IPS-NIHi7 (cell line): ENCODE measurements at regions not wholly inside any gene's neighbourhood (a gene's known extent, or its start where the extent isn't known, plus 50 kb on each side); places are given as distances from the start of the nearest gene placed in this dataset.
A peak's percentile ranks its signal among the peaks of the same experiment; 100 is the strongest.

Experiments
- DNase-seq: peaks from one replicate; pipeline ENCODE4 v3.0.0; 2012; ENCODE audit warnings: mixed read lengths; ENCODE audit errors: extremely low spot score

DNA sequence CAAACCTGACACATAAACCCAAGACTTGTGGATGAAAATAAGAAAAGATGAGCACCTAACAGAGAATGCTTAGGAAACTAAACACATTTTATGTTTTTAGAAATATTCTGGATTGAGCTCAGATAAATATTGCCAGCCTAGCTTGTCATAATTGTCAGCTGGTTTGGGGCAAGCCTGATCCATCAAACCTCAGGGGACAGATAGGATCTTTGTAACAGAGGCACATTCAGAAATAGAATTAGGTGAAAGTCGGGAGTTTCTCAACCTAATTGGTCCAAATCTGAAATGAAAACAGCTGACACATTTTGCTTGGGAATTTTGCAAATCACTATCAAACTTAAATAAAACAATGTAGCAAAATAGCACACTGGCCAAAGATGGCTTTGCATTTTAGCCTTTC is 503.7 kb downstream of the ANXA1 start:
- no peak for DNase-seq

DNA sequence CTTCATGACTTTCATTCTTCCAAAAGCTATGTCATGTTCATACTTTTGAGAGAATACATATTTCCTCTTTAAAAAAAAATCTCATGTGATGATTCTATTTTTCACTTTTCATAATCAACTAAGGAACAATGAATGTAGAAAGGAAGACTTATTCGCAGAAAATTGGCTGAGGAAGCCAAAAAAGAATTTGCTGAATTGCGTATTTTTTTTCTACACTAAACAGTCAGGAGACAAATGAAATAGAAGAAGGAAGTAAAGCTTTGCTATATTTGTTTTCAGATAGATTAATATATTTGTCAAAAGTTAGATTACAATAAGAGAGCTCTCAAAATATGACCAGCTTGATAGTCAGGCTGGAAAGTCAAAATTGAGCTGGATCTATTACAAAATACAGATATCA is 504.2 kb downstream of the ANXA1 start:
- DNase-seq = no peak

DNA sequence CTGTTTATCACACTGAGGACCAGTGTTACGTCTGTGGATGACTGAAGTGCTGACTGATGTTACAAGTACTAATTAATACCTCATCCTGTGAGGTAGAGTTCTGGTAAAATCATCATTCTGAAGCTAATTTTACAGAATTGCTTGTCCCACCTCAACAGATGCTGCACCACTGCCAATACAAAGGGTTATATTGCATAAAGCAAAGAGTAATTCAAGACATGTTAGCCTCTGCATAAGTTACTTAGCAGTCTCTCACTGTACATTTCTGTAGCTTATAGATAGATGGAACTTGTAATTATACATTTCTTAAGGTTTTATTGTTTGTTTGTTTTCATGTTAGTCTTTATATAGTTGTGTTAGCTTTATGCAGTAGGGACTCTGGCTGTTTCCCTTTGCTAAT is 513.6 kb downstream of the ANXA1 start:
- DNase-seq = no peak

DNA sequence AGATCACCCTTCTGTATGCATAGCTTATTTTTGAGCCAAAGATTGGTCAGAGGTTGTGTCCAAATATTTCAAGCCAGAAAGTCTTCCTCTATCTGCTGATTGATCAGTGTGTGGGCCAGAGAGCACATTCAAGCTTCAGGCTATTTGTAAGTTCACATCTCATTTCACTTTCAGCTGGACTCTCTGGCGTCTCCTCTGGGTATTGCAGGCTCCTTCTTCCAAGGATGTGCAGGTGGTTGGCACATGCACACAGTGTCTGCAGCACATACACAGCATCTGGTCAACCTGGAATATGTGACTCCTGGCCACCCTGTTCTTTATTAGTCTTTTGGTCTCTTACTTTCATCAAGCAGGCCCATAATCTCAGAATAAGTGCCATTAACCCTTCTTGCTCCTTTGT is 516.1 kb downstream of the ANXA1 start:
- DNase-seq = no peak

DNA sequence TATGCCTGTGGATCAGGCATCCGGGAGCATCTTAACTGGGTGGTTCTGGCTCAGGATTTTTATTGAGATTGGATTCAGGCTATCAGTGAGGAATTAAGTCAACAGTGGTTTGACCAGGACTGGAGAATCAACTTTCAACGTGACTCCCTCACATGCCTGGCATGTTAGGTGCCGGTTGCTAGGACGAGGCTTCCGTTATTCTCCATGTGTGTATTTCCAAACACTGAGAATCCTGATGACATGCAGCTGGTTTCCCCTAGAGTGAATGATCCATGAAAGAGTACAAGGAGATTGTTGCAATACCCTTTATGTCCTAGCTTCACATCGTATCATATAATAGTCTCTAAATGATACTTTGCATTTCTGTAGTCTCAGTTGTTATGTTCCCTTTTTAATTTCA is 529.2 kb downstream of the ANXA1 start:
- no peak for DNase-seq

DNA sequence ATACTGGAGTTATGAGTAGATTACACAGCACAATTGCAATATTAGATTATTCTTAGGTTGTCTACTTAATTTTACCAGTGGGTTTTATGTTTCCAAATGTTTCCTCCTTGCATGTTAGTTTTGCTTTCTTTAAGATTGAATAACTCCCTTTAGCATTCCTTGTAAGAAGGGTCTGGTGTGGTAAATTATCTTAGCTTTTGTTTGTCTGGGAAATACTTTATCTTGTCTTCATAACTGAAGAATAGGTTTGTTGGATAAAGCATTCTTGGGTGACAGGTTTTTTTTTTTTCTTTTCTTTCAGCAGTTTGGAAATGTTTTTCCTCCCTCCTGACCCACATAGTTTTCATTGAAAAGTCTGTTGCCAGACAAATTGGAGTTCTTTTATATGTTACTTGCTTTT is 531.1 kb downstream of the ANXA1 start:
- no peak for DNase-seq

DNA sequence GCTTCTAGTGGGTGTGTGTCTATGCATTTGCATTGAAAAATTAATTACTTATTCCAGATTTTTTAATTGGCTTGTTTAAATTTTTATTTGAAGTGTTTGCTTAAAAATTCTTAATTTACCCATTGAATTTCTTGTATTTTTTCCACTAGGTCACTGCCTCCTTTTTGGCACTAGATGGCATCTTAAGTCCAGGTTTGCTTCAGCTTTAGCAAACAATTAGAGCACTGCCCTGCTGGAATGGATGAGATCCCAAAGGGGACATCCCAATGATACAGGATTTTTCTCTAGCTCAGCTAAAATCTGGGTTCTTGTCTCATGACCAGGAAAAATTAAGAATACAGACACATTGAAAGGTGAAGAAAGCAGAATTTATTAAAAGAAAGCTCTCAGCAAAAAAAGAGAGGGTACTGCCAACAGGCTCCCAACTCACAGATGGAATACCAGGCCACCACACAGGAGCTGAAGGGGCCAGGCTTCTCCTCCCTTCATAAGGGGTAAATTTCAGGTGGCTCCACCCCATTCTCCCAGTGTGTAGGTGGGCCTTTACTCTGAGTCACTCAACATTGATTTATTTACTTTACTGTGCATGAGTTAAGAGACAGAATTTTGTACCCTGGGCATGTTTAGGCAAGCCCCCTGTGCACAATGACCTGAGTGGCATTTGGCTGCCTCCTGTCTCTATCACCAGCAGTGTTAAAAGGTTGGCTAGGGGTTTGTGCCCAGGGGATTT is 532.4 kb downstream of the ANXA1 start:
- DNase-seq = peak; percentile 35

DNA sequence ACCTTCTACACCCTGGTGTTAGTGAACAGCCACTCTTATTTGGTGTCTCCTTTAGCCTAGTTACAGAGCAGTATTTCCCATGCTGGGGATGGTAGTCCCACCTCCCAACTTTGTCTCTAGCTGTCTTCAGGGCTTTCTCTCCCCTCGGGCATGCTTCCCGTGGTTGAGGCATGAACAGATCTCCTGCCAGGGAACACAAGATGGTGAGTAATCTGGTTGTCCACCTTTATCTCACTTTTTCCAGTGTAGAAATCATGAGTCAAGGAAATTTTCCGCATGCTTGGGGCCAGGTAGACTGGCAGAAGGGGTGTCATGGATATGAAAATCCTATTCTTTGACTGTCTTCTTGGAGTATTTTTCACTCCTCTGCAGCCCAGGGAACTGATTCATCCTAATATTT is 532.9 kb downstream of the ANXA1 start:
- no peak for DNase-seq

DNA sequence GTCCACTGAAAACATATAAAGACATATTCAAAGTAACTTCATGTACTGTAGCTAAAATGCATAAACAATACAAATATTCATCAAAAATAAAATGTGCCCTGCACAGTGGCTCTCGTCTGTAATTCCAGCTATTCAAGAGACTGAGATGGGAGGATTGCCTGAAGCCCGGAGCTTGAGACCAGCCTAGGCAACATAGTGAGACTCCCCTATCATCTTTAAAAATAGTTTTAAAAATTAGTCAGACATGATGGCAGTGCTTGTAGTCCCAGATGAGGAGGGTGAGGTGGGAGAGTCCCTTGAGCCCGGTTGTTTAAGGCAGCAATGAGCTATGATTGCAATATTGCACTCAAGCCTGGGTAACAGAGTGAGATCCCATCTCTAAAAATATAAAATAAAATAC is 534.1 kb downstream of the ANXA1 start:
- no peak for DNase-seq

DNA sequence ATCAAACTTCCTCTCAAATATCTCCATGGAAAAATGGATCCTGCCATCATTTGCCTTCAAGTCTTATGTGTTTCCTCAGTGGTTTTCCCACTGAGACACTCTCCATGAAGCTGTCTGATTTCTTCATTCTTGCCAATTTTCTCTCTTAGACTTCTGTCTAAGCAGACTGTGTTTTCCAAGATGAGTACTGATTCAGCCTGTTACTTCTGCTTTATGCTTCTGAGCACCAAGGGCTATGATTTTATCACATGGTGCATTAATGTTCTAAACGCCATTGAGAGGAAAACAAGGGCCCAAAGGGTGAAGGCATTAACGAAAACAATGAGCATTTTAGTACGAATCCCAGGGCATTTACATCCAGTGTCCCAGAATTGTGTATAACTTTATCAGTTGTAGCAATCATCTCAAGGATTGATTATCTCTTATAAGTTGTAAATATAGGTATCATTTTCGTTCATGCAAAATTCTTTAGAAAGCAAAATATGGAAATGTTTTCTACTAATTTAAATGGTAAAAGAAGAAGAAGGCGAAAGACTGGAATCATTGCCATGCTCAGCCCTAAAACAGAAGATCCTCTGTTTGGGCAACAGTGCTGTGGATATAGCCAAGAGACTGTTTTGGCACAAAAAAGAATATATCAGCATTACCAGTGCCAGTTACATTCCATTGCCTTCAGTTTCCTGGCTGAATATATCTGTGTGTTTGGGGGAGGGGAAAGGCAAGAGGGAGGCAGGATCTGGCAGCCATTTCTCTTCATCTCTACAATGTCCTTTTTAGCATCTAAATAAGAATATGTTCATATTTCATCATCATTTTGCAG is 537.6 kb downstream of the ANXA1 start:
- DNase-seq = no peak

DNA sequence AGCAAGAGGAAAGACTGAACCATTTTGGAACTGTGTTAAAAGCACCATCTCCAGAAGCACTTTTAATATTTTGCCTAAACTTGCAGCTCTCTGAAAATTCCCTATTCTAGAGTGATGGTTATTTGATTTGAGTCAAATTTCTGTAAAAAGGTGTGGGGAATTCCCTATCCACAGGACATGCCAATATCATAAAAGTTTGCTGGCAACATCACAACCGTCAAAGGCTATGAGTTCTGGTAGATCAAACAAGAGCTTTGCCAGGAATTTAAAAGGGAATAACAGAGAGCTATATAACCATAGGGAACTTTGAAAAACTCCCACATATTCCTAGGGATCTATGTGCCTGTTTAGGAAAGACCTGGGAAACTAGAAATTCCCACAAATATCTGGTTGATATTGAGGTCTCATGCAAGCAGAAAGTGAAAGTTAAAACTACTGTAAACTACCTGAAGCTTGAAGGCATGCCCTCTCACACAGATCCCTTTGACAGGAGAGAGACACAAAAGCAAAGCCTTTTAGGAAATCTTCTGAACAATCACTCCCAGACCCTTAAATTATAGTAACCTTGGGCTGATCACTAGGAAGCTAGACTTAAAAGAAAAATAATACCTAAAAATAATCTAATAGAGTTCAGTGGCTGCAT is 549.9 kb downstream of the ANXA1 start:
- DNase-seq = no peak

DNA sequence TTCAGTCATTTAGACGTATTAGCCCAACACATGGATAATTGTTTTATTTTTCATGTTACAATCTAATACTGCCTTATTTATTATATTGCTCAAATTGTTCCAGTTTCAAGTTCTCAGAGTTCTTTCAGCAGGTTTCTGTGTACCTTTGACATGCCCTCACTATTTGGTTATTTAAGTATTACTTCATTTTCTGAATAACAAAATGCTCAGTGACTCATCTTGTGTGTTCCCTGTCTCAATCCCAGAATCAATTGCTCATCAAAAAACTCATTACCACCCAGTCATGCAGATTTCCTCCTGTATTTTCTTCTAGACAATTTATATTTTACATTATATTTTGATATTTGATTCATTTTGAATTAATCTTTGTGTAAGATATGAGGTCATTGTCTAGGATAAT is 562.6 kb downstream of the ANXA1 start:
- no peak for DNase-seq

DNA sequence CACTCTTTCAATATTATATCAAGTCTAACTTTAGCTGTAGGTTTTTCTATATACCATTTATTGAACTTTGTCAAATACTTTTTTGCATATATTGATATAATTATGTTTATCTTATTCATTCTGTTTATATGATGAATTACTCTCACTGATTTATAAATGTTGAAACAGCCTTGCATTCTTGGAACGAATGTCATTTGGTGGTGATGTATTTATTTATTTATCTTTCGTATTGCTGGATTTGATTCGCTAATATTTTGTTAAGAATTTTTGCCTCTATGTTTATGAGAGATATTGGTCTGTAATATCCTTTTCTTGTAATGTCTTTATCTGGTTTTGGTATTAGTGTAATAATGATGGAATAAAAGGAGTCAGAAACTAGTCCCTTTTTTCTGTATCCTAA is 563.9 kb downstream of the ANXA1 start:
- DNase-seq = no peak

DNA sequence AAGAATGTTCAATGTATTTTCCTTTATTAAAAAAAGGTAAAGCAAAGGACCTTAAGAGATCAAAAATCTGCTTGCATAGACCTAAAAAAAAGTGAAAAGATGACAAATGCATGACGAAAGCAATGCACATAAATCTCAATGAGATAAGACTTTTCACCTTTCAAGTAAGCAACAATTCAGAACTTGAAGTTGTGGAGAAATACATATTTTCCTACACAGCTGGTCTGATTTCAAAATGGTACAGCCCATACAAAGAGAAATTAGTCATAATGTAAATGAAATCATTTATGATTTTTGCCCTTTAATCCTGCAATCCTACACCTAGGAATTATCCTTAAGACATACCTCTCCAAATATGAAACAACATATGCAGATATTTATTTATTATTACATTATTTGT is 568.0 kb downstream of the ANXA1 start:
- no peak for DNase-seq

DNA sequence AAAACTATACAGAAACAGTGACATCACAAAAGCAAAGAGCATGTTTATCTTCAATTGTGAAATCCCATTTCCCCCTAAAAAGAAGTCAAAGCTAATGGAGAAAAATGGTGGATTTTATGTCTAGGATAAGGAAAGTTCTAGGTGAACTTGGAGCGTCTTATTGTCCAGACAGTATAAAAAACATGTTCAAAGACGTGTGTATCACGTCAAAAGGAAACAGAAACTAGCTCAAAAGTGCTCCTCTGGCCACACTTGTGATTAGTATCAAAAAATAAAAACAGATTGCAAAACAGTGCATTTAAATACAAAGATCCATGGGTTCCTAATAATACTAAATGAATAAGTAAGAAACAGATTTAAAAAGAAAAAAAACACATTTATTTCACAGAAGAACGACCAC is 568.9 kb downstream of the ANXA1 start:
- DNase-seq = no peak

DNA sequence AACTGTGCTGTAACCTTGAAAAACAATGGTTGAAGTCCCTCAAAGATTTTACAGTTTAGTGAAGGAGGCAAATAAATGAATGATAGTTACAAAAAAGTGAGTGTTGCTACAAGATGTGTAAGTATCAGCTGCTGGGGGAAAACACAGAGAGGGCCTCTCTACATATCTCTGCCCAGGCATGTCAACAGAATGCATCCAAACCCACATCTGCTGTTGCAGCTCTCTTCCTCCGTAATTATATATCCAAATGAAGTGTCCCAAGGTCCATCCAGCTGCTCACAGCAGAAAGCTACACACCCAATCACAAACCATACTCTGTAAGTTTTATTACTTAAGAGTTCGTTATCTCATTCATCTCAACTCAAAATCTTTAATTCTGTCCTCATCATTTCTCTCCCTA is 584.6 kb downstream of the ANXA1 start:
- DNase-seq = no peak

DNA sequence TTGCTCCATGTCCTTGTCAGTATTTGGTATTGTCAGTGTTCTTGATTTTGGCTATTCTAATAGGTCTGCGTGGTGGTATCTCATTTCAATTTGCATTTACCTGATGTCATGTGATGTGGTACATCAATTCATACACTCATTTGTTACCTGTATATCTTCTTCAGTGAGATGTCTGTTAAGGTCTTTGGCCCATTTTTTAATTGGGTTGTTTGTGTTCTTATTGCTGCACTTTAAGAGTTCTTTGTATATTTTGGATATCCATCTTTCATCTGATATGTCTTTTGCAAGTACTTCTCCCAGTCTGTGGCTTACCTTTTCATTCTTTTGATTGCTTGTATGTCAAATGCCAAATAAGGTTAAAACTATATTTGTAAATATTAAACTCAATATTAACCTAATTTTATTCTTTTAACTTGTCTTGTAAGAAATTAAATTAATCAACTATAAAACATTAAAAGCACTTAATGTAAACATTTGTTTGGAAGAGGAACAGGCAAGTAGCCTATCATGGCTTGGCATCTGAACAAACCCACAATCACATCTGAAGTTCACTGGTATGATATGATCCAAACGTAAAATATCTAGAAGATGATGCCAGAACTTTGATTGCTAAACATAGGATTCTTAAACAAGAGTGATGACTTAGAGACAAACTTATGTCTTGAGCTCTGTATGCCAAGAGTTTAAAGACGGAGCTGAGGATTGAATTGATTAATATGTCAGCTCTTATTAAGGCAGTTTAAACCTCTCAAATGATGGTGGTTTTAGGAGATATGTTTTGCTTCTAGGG is 587.3 kb downstream of the ANXA1 start:
- no peak for DNase-seq

DNA sequence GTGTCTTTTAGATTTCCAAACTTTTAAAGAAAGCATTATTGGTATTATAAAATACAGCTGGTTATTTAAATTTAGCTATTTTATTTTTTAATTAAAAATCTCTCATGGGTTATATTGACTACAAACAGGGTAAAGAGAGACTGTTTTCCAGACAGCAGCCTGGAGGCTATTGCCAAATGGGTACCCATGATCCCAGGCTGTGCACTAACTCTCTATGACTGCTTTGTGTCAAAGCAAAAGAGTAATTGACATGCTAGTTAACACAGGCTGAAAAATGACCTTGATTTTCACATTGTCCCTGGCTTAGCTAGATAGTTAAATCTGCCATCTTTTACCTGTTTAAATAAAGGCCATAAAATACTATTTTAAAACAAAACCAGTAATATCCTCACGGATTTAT is 589.7 kb downstream of the ANXA1 start:
- no peak for DNase-seq

DNA sequence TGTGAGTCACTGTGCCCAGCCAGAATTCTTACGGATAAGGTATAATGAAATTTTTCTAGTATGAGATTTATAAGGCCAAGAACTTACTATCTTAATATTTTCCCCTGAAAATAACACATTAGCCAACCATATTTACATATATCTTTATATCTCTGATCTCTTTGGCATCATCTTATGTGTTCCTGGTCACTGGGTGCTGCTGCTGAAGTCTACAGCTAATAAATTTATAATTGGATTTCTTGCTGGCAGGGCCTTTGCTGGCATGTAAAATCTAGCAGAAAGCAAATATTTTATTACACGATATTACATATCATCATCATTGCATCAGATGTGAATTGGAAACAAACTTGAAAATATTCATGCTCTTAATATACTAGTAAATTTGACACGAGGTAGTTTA is 590.7 kb downstream of the ANXA1 start:
- DNase-seq = no peak

DNA sequence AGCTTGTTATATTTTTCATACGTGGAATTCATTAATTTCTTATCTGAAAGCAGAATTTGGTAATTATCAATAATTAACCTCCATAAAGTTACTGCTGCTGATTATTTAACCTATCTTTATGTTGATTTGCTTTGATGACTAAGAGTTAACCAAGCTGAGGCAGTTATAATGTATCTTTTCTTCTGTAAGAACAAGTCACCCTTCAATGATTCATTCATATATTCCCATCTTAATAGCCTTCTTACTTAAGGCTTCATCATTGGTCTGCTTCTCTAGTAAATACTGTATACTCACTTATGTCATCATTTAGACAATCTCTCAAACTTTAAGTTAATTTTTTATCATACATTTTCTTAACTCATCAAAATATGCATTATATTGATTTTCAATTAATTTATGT is 592.2 kb downstream of the ANXA1 start:
- DNase-seq = no peak

DNA sequence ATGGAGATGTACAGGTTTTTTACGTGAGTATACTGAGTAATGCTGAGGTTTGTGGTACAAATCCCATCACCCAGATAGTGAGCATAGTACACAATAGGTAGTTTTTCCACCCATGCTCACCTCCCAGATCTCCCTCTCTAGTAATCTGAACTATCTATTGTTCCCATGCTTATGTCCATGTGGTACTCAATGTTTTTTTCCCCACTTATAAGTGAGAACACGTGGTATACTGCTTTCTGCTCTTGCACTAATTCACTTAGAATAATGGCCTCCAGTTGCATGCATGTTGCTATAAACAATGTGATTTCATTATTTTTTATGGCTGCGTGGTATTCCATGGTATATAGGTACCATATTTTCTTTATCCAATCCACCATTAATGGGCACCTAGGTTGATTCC is 593.9 kb downstream of the ANXA1 start:
- DNase-seq = no peak

DNA sequence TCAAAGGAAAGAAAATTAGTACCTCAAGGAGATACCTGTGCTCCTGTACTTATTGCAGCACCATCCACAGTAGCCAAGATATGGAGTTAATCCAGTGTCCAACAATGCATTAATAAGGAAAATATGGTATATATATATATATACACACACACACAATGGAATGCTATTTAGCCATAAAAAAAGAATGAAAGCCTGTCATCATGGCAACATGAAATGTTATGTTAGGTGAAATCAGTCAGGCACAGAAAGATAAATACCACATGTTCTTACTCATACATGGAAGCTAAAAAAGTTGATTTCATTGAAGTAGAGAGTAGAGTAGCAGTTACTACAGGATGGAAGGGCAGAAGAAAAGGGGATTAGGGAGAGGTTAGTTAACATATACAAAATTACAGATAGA is 601.5 kb downstream of the ANXA1 start:
- DNase-seq = no peak
